ENCODE measurements at regions not wholly inside any gene's neighbourhood (a gene's known extent, or its start where the extent isn't known, plus 50 kb on each side); places are given as distances from the start of the nearest gene placed in this dataset.

DNA sequence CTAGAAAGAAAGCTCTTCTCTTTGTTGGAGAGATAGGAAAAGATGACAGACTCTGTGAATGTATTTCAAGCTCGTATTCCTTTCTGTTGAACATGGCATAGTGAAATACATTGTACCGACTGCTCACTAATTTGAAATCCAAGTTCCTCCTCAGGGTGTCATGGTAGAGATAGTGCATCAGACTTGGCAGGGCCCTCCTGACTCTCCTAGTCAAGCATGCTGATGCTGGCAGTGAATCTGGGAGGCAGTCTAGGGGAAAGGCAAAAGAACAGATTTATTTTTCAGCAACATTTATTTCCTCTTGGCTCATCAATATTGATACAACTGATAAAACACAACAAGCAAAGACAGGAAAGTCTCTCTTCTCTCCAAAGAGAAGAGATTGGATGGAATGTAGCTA is 356.3 kb upstream of the IRAK1BP1 start:
- TF ChIP-seq CTCF (IDR thresholded peaks at IDR 0.05 in 2 of 3, conservative IDR thresholded peaks at IDR 0.05 in 1 of 3; ENCODE audit: borderline replicate concordance in 1 of 3, insufficient read depth in 1 of 3, low read depth in 2 of 3, low read length in 2 of 3), result no peak
- TF ChIP-seq ATF3 (IDR thresholded peaks at IDR 0.05), result no peak
- no peak for TF ChIP-seq SIN3A (IDR thresholded peaks at IDR 0.05; ENCODE audit: low read depth)
- no peak for TF ChIP-seq EZH2phosphoT487 (IDR thresholded peaks at IDR 0.05; ENCODE audit: borderline replicate concordance)
- TF ChIP-seq, protein P1, sequence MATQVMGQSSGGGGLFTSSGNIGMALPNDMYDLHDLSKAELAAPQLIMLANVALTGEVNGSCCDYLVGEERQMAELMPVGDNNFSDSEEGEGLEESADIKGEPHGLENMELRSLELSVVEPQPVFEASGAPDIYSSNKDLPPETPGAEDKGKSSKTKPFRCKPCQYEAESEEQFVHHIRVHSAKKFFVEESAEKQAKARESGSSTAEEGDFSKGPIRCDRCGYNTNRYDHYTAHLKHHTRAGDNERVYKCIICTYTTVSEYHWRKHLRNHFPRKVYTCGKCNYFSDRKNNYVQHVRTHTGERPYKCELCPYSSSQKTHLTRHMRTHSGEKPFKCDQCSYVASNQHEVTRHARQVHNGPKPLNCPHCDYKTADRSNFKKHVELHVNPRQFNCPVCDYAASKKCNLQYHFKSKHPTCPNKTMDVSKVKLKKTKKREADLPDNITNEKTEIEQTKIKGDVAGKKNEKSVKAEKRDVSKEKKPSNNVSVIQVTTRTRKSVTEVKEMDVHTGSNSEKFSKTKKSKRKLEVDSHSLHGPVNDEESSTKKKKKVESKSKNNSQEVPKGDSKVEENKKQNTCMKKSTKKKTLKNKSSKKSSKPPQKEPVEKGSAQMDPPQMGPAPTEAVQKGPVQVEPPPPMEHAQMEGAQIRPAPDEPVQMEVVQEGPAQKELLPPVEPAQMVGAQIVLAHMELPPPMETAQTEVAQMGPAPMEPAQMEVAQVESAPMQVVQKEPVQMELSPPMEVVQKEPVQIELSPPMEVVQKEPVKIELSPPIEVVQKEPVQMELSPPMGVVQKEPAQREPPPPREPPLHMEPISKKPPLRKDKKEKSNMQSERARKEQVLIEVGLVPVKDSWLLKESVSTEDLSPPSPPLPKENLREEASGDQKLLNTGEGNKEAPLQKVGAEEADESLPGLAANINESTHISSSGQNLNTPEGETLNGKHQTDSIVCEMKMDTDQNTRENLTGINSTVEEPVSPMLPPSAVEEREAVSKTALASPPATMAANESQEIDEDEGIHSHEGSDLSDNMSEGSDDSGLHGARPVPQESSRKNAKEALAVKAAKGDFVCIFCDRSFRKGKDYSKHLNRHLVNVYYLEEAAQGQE (IDR thresholded peaks at IDR 0.05; ENCODE audit: low read depth), result no peak
- no peak for TF ChIP-seq FOSL1 (IDR thresholded peaks at IDR 0.05; ENCODE audit: low read depth)
- no peak for TF ChIP-seq ELF1 (IDR thresholded peaks at IDR 0.05; ENCODE audit: borderline replicate concordance, low read depth)
- TF ChIP-seq YY1 (IDR thresholded peaks at IDR 0.05; ENCODE audit: extremely low read depth, insufficient replicate concordance, low read depth, low read length), result no peak
- TF ChIP-seq SP1 (IDR thresholded peaks at IDR 0.05; ENCODE audit: low read depth), result no peak
- TF ChIP-seq RAD21 (IDR thresholded peaks at IDR 0.05; ENCODE audit: low read depth), result no peak
- TF ChIP-seq POLR2A (IDR thresholded peaks at IDR 0.05; ENCODE audit: borderline replicate concordance, extremely low read depth, insufficient read depth, insufficient read length), result no peak
- no peak for TF ChIP-seq EZH2 (IDR thresholded peaks at IDR 0.05)
- TF ChIP-seq EGR1 (IDR thresholded peaks at IDR 0.05; ENCODE audit: low read depth), result no peak
